ENCODE measurements at regions not wholly inside any gene's neighbourhood (a gene's known extent, or its start where the extent isn't known, plus 50 kb on each side); places are given as distances from the start of the nearest gene placed in this dataset.

DNA sequence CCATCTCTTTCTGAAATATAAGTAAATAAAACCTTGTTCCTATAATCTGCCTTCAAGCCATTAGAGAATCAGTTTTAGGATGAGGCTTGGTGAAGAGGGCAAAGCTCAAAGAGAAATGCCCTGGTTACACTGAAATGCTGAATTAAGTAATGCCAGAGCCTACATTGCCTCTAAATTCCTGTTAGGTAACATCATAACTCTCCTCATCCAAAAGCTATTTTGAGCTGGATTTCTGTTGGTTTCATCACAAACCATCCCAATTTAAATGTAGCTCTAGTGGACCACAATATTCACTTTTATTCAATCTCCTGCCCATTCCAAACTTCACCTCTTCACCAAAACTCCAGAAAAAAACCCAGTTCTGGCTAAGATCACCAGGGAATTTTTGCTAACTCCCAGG lies 1319.7 kb upstream of the TENM3 start:
- intact Hi-C loops (cut with micrococcal nuclease; ENCODE audit: unreplicated experiment): no loop called here
- H3K4me3 Mint-ChIP-seq (ENCODE audit: unreplicated experiment): no peak overlapping the region
- no peaks in the 10 kb centered on the region for H3K36me3 ChIP-seq (ENCODE audit: control insufficient read depth, insufficient read depth, low read length)

DNA sequence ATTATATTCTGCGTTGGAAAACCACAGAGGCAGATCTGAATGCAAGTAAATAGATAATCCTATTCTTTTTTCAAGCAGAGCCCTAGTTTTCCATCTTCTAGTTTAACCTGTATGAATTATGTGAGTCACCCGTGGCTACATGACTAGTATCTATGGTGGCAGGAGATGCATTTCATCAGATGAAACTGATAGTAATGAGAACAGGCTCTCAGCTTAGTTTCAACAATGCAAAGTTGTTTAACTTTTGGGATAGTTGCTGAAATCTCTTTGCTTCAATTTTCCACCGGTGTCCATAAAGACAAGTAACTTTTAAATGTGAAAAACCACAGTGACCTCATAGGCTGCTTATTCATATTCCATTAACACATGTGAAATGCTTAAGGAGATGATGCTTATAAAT lies 1317.4 kb upstream of the TENM3 start:
- Mint-ChIP-seq H3K27me3 (ENCODE audit: insufficient read depth, unreplicated experiment) (peaks cover 2% of the 10 kb centered on the region), H3K36me3 (ENCODE audit: insufficient read depth, unreplicated experiment) (no peaks in the 10 kb centered on the region), H3K27ac (ENCODE audit: unreplicated experiment) (no peak overlapping the region), H3K4me3 (ENCODE audit: unreplicated experiment) (no peak overlapping the region), H3K4me1 (ENCODE audit: low read depth, unreplicated experiment) (no peaks in the 10 kb centered on the region), H3K9me3 (ENCODE audit: unreplicated experiment) (no peaks in the 10 kb centered on the region)
- Histone ChIP-seq H3K4me3 (ENCODE audit: low read depth, low read length) (no peak overlapping the region), H3K9me3 (no peaks in the 10 kb centered on the region), H3K27me3 (replicated peaks; ENCODE audit: control insufficient read depth, insufficient read depth, low read length) (no peaks in the 10 kb centered on the region), H3K36me3 (ENCODE audit: control insufficient read depth, insufficient read depth, low read length) (no peaks in the 10 kb centered on the region), H3K4me1 (no peaks in the 10 kb centered on the region)
- POLR2A ChIA-PET: no interaction called here
- DNase-seq: no peak
- intact Hi-C loops (cut with micrococcal nuclease; ENCODE audit: unreplicated experiment): no loop called here
- TF ChIP-seq, protein P1, sequence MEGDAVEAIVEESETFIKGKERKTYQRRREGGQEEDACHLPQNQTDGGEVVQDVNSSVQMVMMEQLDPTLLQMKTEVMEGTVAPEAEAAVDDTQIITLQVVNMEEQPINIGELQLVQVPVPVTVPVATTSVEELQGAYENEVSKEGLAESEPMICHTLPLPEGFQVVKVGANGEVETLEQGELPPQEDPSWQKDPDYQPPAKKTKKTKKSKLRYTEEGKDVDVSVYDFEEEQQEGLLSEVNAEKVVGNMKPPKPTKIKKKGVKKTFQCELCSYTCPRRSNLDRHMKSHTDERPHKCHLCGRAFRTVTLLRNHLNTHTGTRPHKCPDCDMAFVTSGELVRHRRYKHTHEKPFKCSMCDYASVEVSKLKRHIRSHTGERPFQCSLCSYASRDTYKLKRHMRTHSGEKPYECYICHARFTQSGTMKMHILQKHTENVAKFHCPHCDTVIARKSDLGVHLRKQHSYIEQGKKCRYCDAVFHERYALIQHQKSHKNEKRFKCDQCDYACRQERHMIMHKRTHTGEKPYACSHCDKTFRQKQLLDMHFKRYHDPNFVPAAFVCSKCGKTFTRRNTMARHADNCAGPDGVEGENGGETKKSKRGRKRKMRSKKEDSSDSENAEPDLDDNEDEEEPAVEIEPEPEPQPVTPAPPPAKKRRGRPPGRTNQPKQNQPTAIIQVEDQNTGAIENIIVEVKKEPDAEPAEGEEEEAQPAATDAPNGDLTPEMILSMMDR (IDR thresholded peaks at IDR 0.05; ENCODE audit: insufficient read depth in 1 of 2, low read depth in 1 of 2, low read length in 1 of 2, severe bottlenecking in 1 of 2, unreplicated experiment in 1 of 2): no peak
- no TSS peak for BruUV-seq (replicated peaks)
- CTCF ChIA-PET: no interaction called here

More for the DNA sequence above, 1319.7 kb upstream of the TENM3 start:
- CTCF ChIA-PET: no interaction called here
- Mint-ChIP-seq H3K36me3 (ENCODE audit: insufficient read depth, unreplicated experiment) (no peaks in the 10 kb centered on the region), H3K9me3 (ENCODE audit: unreplicated experiment) (no peaks in the 10 kb centered on the region), H3K4me1 (ENCODE audit: low read depth, unreplicated experiment) (no peaks in the 10 kb centered on the region), H3K27ac (ENCODE audit: unreplicated experiment) (no peak overlapping the region), H3K27me3 (ENCODE audit: insufficient read depth, unreplicated experiment) (peaks cover 2% of the 10 kb centered on the region)
- H3K4me1 ChIP-seq: no peaks in the 10 kb centered on the region
- H3K9me3 ChIP-seq: no peaks in the 10 kb centered on the region
- no TSS peak for BruUV-seq (replicated peaks)
- no peak for DNase-seq
- no peak overlapping the region for H3K4me3 ChIP-seq (ENCODE audit: low read depth, low read length)
- H3K27me3 ChIP-seq (replicated peaks; ENCODE audit: control insufficient read depth, insufficient read depth, low read length): no peaks in the 10 kb centered on the region; the same call in 1 of the 2 replicates
- TF ChIP-seq, protein P1 (IDR thresholded peaks at IDR 0.05; ENCODE audit: insufficient read depth in 1 of 2, low read depth in 1 of 2, low read length in 1 of 2, severe bottlenecking in 1 of 2, unreplicated experiment in 1 of 2): no peak
- POLR2A ChIA-PET: no interaction called here

DNA sequence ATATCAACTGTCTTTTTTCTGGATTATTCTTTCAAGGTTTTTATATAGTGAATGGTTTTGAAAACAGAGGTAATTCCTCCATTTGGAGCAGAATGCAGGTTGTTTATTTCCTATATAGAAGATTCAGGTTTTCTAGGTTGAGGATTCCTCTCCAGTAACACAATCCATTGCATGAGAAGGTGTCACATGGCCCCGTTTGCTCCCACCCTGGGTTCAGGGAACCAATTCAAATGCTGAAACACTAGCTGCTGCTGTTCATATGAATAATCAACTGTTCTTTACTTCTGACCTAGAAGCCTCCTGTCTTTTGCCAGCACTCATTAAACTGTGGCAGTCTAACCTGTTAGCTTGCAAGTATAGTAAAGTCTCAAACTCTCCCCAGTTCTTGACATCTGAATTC lies 1316.9 kb upstream of the TENM3 start:
- ChIA-PET CTCF (no interaction called here), POLR2A (no interaction called here)
- Histone ChIP-seq H3K4me3 (ENCODE audit: low read depth, low read length) (no peak overlapping the region), H3K4me1 (no peaks in the 10 kb centered on the region), H3K9me3 (no peaks in the 10 kb centered on the region), H3K27me3 (replicated peaks; ENCODE audit: control insufficient read depth, insufficient read depth, low read length) (no peaks in the 10 kb centered on the region), H3K36me3 (ENCODE audit: control insufficient read depth, insufficient read depth, low read length) (no peaks in the 10 kb centered on the region)
- intact Hi-C loops (cut with micrococcal nuclease; ENCODE audit: unreplicated experiment): no loop called here
- Mint-ChIP-seq H3K36me3 (ENCODE audit: insufficient read depth, unreplicated experiment) (no peaks in the 10 kb centered on the region), H3K9me3 (ENCODE audit: unreplicated experiment) (no peaks in the 10 kb centered on the region), H3K4me3 (ENCODE audit: unreplicated experiment) (no peak overlapping the region), H3K27ac (ENCODE audit: unreplicated experiment) (no peak overlapping the region), H3K4me1 (ENCODE audit: low read depth, unreplicated experiment) (no peaks in the 10 kb centered on the region), H3K27me3 (ENCODE audit: insufficient read depth, unreplicated experiment) (peaks cover 2% of the 10 kb centered on the region)
- DNase-seq: no peak
- no TSS peak for BruUV-seq (replicated peaks)
- TF ChIP-seq, protein P1 (IDR thresholded peaks at IDR 0.05; ENCODE audit: insufficient read depth in 1 of 2, low read depth in 1 of 2, low read length in 1 of 2, severe bottlenecking in 1 of 2, unreplicated experiment in 1 of 2): no peak

Data from Caco-2 (cell line).